Esophagus squamous epithelium (tissue), 5 donors: ENCODE measurements at regions not wholly inside any gene's neighbourhood (a gene's known extent, or its start where the extent isn't known, plus 50 kb on each side); places are given as distances from the start of the nearest gene placed in this dataset.

Source experiments
- DNase-seq: peaks from one replicate; lab custom pipeline; 2025; lab: John Stamatoyannopoulos, UW
- H3K27ac ChIP-seq, 4 donors: fragments of 200-600 bp; sonication (generic); one replicate each; pipeline ENCODE4 v1.5.1; 2016 to 2019; ENCODE audit warnings: mild to moderate bottlenecking in 1 of 4
- H3K27me3 ChIP-seq, 4 donors: fragments of 200-600 bp; sonication (generic); 1 replicate in 3 of 4; 2 replicates in 1 of 4; pipeline versions ENCODE4 v1.5.1 to v1.6.0; 2017 to 2021; ENCODE audit warnings: antibody characterized with exemption in 1 of 4
- H3K36me3 ChIP-seq, 3 donors: fragments of 200-600 bp; sonication (generic); one replicate each; pipeline ENCODE4 v1.5.1; 2016 to 2019
- H3K4me1 ChIP-seq, 3 donors: fragments of 200-600 bp; sonication (generic); one replicate each; pipeline ENCODE4 v1.5.1; 2017 to 2019
- H3K4me3 ChIP-seq, 4 donors: fragments of 200-600 bp; sonication (generic); 1 replicate in 3 of 4; 2 replicates in 1 of 4; pipeline ENCODE4 v1.5.1; 2016 to 2019; ENCODE audit warnings: mild to moderate bottlenecking in 2 of 4, moderate library complexity in 1 of 4
- H3K9me3 ChIP-seq, 3 donors: fragments of 200-600 bp; sonication (generic); one replicate each; pipeline ENCODE4 v1.5.1; 2016 to 2019
- CTCF ChIP-seq, 6 experiments: fragments of 450-650 bp in 4 of 6; fragments of 200-600 bp in 2 of 6; sonication (generic) in 2 of 6; IDR thresholded peaks; one replicate each; pipeline ENCODE4 v1.5.1; 2016 to 2019; ENCODE audit warnings: antibody characterized with exemption in 6 of 6, mild to moderate bottlenecking in 4 of 6, moderate library complexity in 4 of 6
- POLR2A ChIP-seq, 4 donors: fragments of 450-650 bp; IDR thresholded peaks; one replicate each; pipeline ENCODE4 v1.6.1; 2017; ENCODE audit warnings: antibody characterized with exemption in 4 of 4, mild to moderate bottlenecking in 4 of 4, moderate library complexity in 3 of 4
- WGBS, 2 donors: methylation state at CpG; one replicate each; pipeline ENCODE4 v1.1.5; 2018; 5-methylcytosine and 5-hydroxymethylcytosine counted together
- intact Hi-C: fragments of 100-400 bp; cut with DNase I; formaldehyde crosslinking; loops from one replicate; pipeline ENCODE4 v1.15.0; 2022
- donor health status: DM: yes; HTN: yes; CAD: no.

- no peak for DNase-seq
Observed at GRCh38 chr14:27559848-27560247, 962.0 kb upstream of the NOVA1 start.

GRCh38 chr14:27566843-27567382, 969.1 kb upstream of the NOVA1 start:
- intact Hi-C loops: no loop called here
- no peaks in the 10 kb centered on the region for H3K36me3 ChIP-seq
- no peak overlapping the region for H3K4me3 ChIP-seq
- H3K4me1 ChIP-seq: no peaks in the 10 kb centered on the region
- TF ChIP-seq POLR2A (IDR thresholded peaks at IDR 0.05) (no peak), CTCF (IDR thresholded peaks at IDR 0.05) (no peak)
- H3K9me3 ChIP-seq: no peaks in the 10 kb centered on the region
- no peak overlapping the region for H3K27ac ChIP-seq
- WGBS, 2 donors: 27 to 36% methylated on average over 1 of the region's 1 CpG
- DNase-seq: no peak
- H3K27me3 ChIP-seq: no peaks in the 10 kb centered on the region

More at GRCh38 chr14:27559848-27560247, 962.0 kb upstream of the NOVA1 start:
- Histone ChIP-seq H3K36me3 (no peaks in the 10 kb centered on the region), H3K9me3 (no peaks in the 10 kb centered on the region), H3K27ac (no peak overlapping the region), H3K27me3 (no peaks in the 10 kb centered on the region), H3K4me1 (no peaks in the 10 kb centered on the region), H3K4me3 (no peak overlapping the region)
- intact Hi-C loops: no loop called here
- TF ChIP-seq POLR2A (IDR thresholded peaks at IDR 0.05): no peak
- no peak for TF ChIP-seq CTCF (IDR thresholded peaks at IDR 0.05)

- H3K27ac ChIP-seq: no peak overlapping the region
- no peak for DNase-seq
- no peaks in the 10 kb centered on the region for H3K36me3 ChIP-seq
- WGBS, 2 donors: 86% methylated on average over 1 to 2 of the region's 2 CpGs
- no peaks in the 10 kb centered on the region for H3K27me3 ChIP-seq
- intact Hi-C loops: no loop called here
- H3K9me3 ChIP-seq: no peaks in the 10 kb centered on the region
- no peak for TF ChIP-seq CTCF (IDR thresholded peaks at IDR 0.05)
- TF ChIP-seq POLR2A (IDR thresholded peaks at IDR 0.05): no peak
- H3K4me1 ChIP-seq: no peaks in the 10 kb centered on the region
- no peak overlapping the region for H3K4me3 ChIP-seq
Observed at GRCh38 chr14:27573018-27573417, 975.2 kb upstream of the NOVA1 start.

- Histone ChIP-seq H3K9me3 (no peaks in the 10 kb centered on the region), H3K27ac (no peak overlapping the region), H3K4me1 (no peaks in the 10 kb centered on the region), H3K27me3 (no peaks in the 10 kb centered on the region), H3K4me3 (no peak overlapping the region), H3K36me3 (no peaks in the 10 kb centered on the region)
- intact Hi-C loops: no loop called here
- TF ChIP-seq CTCF (IDR thresholded peaks at IDR 0.05) (no peak), POLR2A (IDR thresholded peaks at IDR 0.05) (no peak)
- 55 to 73% methylated on average over 3 of the region's 3 CpGs for WGBS, 2 donors
- no peak for DNase-seq
Observed at GRCh38 chr14:27587103-27587502, 989.3 kb upstream of the NOVA1 start.

GRCh38 chr14:27605282-27605681, 1007.4 kb upstream of the NOVA1 start:
- Histone ChIP-seq H3K27me3 (no peaks in the 10 kb centered on the region), H3K4me1 (no peaks in the 10 kb centered on the region), H3K4me3 (no peak overlapping the region), H3K27ac (no peak overlapping the region), H3K9me3 (no peaks in the 10 kb centered on the region), H3K36me3 (no peaks in the 10 kb centered on the region)
- no peak for DNase-seq
- TF ChIP-seq CTCF (IDR thresholded peaks at IDR 0.05) (no peak), POLR2A (IDR thresholded peaks at IDR 0.05) (no peak)
- 26 to 28% methylated on average over 3 of the region's 3 CpGs for WGBS, 2 donors
- intact Hi-C loops: no loop called here
